DMS53 (cell line): ENCODE measurements at regions not wholly inside any gene's neighbourhood (a gene's known extent, or its start where the extent isn't known, plus 50 kb on each side); places are given as distances from the start of the nearest gene placed in this dataset.
"Not testable (repeated sequence)": the region's sequence is repeated elsewhere in the genome, so short reads cannot be mapped to it uniquely, and the experiment has no call there.

Source experiments
- DNase-seq: peaks from one replicate; lab custom pipeline; 2025; lab: John Stamatoyannopoulos, UW

GRCh38 chr2:17362956-17363355, 155.3 kb downstream of the RAD51AP2 start:
- no peak for DNase-seq

- DNase-seq: peak; percentile 76
Measured at GRCh38 chr2:17355608-17356329, 162.5 kb downstream of the RAD51AP2 start.

GRCh38 chr2:17353263-17353662, 165.0 kb downstream of the RAD51AP2 start:
- no peak for DNase-seq

- DNase-seq: not testable (repeated sequence)
Measured at GRCh38 chr2:17342692-17343091, 175.5 kb downstream of the RAD51AP2 start.

GRCh38 chr2:17337507-17337906, 180.7 kb downstream of the RAD51AP2 start:
- no peak for DNase-seq

- peak; percentile 47 for DNase-seq
Measured at GRCh38 chr2:17336458-17336857, 181.8 kb downstream of the RAD51AP2 start.

- DNase-seq: no peak
Measured at GRCh38 chr2:17334300-17334699, 183.9 kb downstream of the RAD51AP2 start.

- no peak for DNase-seq
Measured at GRCh38 chr2:17331636-17332035, 186.6 kb downstream of the RAD51AP2 start.

GRCh38 chr2:17328161-17328560, 190.1 kb downstream of the RAD51AP2 start:
- DNase-seq: no peak

GRCh38 chr2:17327649-17328048, 190.6 kb downstream of the RAD51AP2 start:
- DNase-seq: no peak

- DNase-seq: no peak
Measured at GRCh38 chr2:17326717-17327116, 191.5 kb downstream of the RAD51AP2 start.

GRCh38 chr2:17323697-17324096, 194.5 kb downstream of the RAD51AP2 start:
- no peak for DNase-seq

GRCh38 chr2:17322461-17322860, 195.8 kb downstream of the RAD51AP2 start:
- DNase-seq: no peak

- peak; percentile 3 for DNase-seq
Measured at GRCh38 chr2:17319090-17319489, 199.2 kb downstream of the RAD51AP2 start.

- DNase-seq: no peak
Measured at GRCh38 chr2:17318013-17318412, 200.2 kb downstream of the RAD51AP2 start.

- DNase-seq: no peak
Measured at GRCh38 chr2:17317439-17317976, 200.7 kb downstream of the RAD51AP2 start.

GRCh38 chr2:17313261-17313660, 205.0 kb downstream of the RAD51AP2 start:
- DNase-seq: no peak

- no peak for DNase-seq
Measured at GRCh38 chr2:17311771-17312511, 206.3 kb downstream of the RAD51AP2 start.

- DNase-seq: no peak
Measured at GRCh38 chr2:17311106-17311619, 207.1 kb downstream of the RAD51AP2 start.

GRCh38 chr2:17309741-17310339, 208.4 kb downstream of the RAD51AP2 start:
- DNase-seq: peak; percentile 88

- DNase-seq: no peak
Measured at GRCh38 chr2:17309181-17309580, 209.1 kb downstream of the RAD51AP2 start.

GRCh38 chr2:17306706-17307105, 211.5 kb downstream of the RAD51AP2 start:
- DNase-seq: no peak

- no peak for DNase-seq
Measured at GRCh38 chr2:17306219-17306618, 212.0 kb downstream of the RAD51AP2 start.
